HG02678 (cell line): ENCODE measurements at regions not wholly inside any gene's neighbourhood (a gene's known extent, or its start where the extent isn't known, plus 50 kb on each side); places are given as distances from the start of the nearest gene placed in this dataset.
"Not testable (repeated sequence)": the region's sequence is repeated elsewhere in the genome, so short reads cannot be mapped to it uniquely, and the experiment has no call there.

Experiments
- ATAC-seq: cut with Tn5 transposase; IDR thresholded peaks from one replicate; pipeline ENCODE4 v1.9.1; 2021; ENCODE audit warnings: mild to moderate bottlenecking, moderate library complexity; ENCODE audit not compliant: unreplicated experiment

DNA sequence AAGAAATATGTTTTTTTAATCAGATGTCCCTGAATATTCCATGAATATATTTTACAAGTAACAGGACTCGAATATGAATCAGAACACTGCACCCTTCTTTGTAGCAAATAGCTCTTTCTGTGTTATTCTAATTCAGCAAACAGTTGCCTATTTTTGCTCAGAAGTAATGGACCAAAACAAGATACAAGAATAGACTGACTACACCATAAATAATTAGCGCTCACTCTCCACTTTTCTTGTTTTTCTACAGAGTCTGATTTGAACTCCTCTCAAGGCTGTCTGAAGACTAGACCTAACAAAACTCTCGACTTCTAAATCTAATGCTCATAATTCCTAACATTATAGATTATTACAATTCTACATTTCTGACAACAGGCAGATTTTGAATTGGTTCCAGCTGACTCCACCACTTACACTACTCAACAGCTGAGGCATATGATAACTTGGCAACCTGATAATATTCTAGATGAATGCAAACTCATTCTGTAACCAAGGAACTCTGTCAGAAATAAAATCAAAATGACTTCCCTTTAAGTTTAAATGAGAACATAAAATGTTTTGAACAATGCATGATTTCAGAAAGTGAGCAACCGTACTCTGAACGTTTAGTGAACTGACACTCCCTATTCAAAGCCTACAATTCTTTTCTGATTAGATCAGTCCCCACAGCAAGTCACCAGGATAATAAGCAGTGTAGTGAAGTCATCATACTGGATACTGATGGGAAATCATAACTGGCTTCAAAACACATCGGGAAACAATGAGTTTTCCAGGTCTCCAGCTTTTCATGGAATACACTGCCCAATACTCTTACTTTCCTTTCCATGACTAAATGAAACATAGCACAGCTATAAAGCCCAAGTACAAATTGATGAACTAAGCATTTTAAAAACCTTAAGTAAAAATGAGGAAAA lies 114.2 kb upstream of the BEND6 start:
- ATAC-seq: no peak

- ATAC-seq: no peak
Measured at GRCh38 chr6:56839533-56840183, 115.2 kb upstream of the BEND6 start.

- ATAC-seq: no peak
Measured at GRCh38 chr6:56838965-56839364, 115.9 kb upstream of the BEND6 start.

GRCh38 chr6:56838016-56838555 lies 116.8 kb upstream of the BEND6 start:
- ATAC-seq: no peak

- no peak for ATAC-seq
Measured at GRCh38 chr6:56837322-56837894, 117.5 kb upstream of the BEND6 start.

- ATAC-seq: no peak
Measured at GRCh38 chr6:56835612-56836011, 119.3 kb upstream of the BEND6 start.

- ATAC-seq: no peak
Measured at GRCh38 chr6:56833873-56834272, 121.0 kb upstream of the BEND6 start.

DNA sequence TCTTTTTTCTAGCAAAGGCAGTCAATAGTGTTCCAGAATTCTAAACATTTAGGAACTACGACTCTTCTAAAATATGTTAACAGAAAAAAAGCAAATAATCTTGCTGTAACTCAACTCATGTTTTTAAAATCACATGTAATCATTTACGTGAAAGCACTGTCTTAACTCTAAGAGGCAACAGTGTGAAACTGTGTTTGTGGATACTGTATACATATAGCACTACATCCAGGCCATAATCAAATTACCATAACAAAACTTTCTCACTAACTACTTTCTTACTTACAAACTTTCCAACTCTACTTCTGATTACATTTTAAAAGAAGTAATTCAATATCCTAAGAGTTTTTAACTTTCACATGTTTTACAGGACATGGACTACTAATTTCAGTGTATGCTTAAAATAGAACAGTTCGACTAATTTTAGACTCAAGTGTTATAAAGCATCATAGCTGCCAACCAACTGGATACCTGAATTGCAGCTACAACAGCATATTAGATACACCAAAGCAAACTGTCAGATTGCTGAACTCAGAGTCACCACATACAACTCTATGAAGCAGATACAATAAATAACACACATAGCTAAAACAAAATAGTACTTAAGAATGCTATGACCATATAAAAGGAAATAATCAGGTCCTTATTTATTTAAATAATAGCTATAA lies 121.6 kb upstream of the BEND6 start:
- no peak for ATAC-seq

DNA sequence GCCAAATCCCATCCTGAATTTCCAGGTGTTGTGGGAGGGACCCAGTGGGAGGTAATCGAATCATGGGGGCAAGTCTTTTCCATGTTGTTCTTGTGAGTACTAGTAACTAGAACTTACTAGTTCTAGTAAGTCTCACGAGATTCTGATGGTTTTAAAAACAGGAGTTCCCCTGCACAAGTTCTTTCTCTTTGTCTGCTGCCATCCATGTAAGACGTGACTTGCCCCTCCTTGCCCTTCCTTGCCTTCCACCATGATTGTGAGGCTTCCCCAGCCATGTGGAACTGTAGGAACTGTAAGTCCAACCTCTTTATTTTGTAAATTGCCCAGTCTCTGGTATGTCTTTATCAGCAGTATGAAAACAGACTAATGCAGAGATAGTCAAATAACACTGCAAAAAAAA lies 122.7 kb upstream of the BEND6 start:
- ATAC-seq: no peak

- no peak for ATAC-seq
Measured at GRCh38 chr6:56831334-56831733, 123.6 kb upstream of the BEND6 start.

- ATAC-seq: no peak
Measured at GRCh38 chr6:56827908-56828649, 126.8 kb upstream of the BEND6 start.

GRCh38 chr6:56824431-56824830 lies 130.5 kb upstream of the BEND6 start:
- not testable (repeated sequence) for ATAC-seq

DNA sequence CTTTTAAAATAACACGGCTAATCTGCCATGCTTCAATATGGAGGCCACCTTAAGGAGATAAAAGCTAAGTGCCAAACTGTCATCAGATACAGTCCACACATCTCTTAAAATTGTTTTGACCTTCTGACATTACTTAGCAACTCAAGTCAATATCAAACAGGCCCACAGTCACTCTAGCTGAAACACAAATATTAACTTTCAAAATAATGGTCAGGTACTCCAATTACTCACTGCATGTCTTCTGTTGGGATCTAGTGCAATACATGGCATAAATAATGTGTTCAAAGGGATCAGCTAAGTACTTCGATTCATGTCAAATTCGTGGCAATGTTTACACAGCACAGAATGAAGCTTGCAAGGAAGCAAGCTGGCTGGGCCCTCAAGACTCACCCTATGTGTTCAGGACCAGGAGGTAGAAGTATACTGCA lies 133.9 kb upstream of the BEND6 start:
- ATAC-seq: no peak

- ATAC-seq: no peak
Measured at GRCh38 chr6:56820060-56820459, 134.8 kb upstream of the BEND6 start.

- ATAC-seq: no peak
Measured at GRCh38 chr6:56819604-56820003, 135.3 kb upstream of the BEND6 start.

DNA sequence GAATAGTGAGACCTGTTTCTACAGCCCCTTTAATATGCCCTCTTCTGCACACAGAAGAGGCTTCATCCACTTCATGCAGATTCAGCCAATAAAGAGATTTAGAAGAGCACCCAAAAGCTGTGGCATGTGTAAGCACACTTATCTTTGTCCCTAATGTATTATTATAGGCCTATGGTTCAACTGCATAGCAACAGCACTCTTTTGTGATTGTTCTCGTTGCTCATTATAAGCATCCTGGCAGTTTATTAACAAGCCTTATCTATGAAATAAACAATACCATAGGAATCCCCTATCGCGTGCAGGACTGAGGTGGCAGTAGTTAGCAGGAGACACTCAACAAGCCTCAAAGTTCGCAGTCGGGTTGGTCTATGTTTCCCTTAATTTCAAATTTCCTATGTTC lies 138.5 kb upstream of the BEND6 start:
- ATAC-seq: no peak

DNA sequence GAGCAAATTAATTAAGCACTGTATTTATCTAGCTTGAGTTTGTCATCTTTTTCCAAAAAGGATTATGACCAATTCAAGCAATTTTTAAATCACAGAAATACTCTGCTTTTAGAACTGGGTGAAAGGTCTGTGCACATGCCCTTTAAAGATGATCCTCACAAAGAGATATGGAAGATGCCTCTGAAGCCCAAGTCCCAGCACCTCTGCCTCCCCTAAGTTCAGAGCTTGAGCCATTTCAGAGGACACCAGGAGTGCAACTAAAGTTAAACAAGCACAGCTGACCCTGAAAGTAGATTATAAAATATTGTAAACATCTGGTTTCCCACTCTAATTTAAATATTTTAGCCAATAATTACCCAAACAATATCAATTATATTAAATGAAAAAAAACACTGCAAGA lies 139.5 kb upstream of the BEND6 start:
- no peak for ATAC-seq

DNA sequence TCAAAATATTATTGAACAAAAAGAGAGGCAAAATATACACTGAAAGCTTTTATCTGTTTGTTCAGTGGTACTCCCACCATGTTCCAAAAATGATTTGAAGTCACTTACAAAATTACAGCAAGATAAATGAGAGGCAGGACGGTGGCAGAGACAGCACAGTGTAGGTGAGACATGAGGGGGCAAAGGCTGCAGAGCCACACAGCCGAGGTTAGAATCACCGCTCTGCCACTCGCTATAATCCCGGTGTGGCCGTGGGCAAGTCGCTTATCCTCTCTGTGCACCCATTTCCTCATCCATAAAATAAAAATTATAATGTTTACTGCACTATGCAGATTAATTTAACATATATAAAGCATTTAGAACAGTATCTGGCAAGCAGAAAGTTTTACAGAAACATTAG lies 140.1 kb upstream of the BEND6 start:
- ATAC-seq: peak; percentile 18

GRCh38 chr6:56814308-56814707 lies 140.6 kb upstream of the BEND6 start:
- peak; percentile 56 for ATAC-seq

DNA sequence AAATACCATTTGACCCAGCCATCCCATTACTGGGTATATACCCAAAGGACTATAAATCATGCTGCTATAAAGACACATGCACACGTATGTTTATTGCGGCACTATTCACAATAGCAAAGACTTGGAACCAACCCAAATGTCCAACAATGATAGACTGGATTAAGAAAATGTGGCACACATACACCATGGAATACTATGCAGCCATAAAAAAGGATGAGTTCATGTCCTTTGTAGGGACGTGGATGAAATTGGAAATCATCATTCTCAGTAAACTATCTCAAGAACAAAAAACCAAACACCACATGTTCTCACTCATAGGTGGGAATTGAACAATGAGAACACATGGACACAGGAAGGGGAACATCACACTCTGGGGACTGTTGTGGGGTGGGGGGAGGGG lies 142.1 kb upstream of the BEND6 start:
- ATAC-seq: not testable (repeated sequence)
